ENCODE measurements at regions not wholly inside any gene's neighbourhood (a gene's known extent, or its start where the extent isn't known, plus 50 kb on each side); places are given as distances from the start of the nearest gene placed in this dataset.

GRCh38 chr6:104648347-104648746 is 211.4 kb downstream of the HACE1 start:
- Histone ChIP-seq H3K36me3 (ENCODE audit: insufficient read depth, low read length) (no peaks in the 10 kb centered on the region), H3K4me2 (ENCODE audit: low read length) (no peak overlapping the region), H3K4me3 (ENCODE audit: low read depth, low read length, poor library complexity, severe bottlenecking) (no peak overlapping the region), H3F3A (ENCODE audit: insufficient read depth, low read length) (no peaks in the 10 kb centered on the region), H3K9me3 (ENCODE audit: low read length) (no peaks in the 10 kb centered on the region), H3K27me3 (ENCODE audit: insufficient read depth, low read length) (no peaks in the 10 kb centered on the region), H3K4me1 (ENCODE audit: insufficient read depth, low read length, severe bottlenecking) (no peaks in the 10 kb centered on the region), H2AFZ (ENCODE audit: low read length) (no peak overlapping the region), H4K20me1 (ENCODE audit: insufficient read depth, low read length) (no peaks in the 10 kb centered on the region), H3K79me2 (ENCODE audit: insufficient read depth, low read length) (no peaks in the 10 kb centered on the region), H3K9me2 (ENCODE audit: low read depth, low read length) (no peaks in the 10 kb centered on the region), H3K9ac (ENCODE audit: low read length) (no peak overlapping the region), H3K27ac (ENCODE audit: low read depth, low read length, poor library complexity, severe bottlenecking) (no peak overlapping the region)
- TF ChIP-seq EZH2 (IDR thresholded peaks at IDR 0.05; ENCODE audit: borderline replicate concordance, low read length) = no peak
- TF ChIP-seq CTCF (IDR thresholded peaks at IDR 0.05; ENCODE audit: low read length) = no peak

DNA sequence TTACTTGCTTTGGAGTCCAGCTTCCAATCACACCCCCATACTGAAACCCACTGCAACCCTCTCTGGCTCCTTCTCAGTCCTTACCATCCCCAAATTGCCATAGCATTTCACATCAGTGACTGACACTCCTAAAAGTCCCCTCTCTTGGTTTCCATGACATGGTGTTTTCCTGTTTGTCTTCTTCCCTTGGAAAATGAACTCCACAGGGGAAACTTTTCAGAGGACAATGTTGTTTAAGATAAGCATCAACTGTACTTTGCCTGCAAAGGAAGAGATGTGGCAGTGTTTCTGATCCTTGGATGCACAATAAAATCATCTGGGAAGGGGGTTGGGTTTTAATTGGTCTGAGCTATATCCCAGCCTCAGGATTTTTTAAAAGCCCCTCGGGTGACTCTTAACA is 214.9 kb downstream of the HACE1 start:
- no peaks in the 10 kb centered on the region for H3F3A ChIP-seq (ENCODE audit: insufficient read depth, low read length)
- no peak overlapping the region for H3K27ac ChIP-seq (ENCODE audit: low read depth, low read length, poor library complexity, severe bottlenecking)
- no peak overlapping the region for H3K4me3 ChIP-seq (ENCODE audit: low read depth, low read length, poor library complexity, severe bottlenecking)
- no peaks in the 10 kb centered on the region for H3K27me3 ChIP-seq (ENCODE audit: insufficient read depth, low read length)
- no peaks in the 10 kb centered on the region for H3K9me2 ChIP-seq (ENCODE audit: low read depth, low read length)
- no peak overlapping the region for H3K9ac ChIP-seq (ENCODE audit: low read length)
- no peaks in the 10 kb centered on the region for H3K79me2 ChIP-seq (ENCODE audit: insufficient read depth, low read length)
- H4K20me1 ChIP-seq (ENCODE audit: insufficient read depth, low read length) = no peaks in the 10 kb centered on the region
- TF ChIP-seq EZH2 (IDR thresholded peaks at IDR 0.05; ENCODE audit: borderline replicate concordance, low read length) (no peak), CTCF (IDR thresholded peaks at IDR 0.05; ENCODE audit: low read length) (no peak)
- H3K36me3 ChIP-seq (ENCODE audit: insufficient read depth, low read length) = no peaks in the 10 kb centered on the region
- no peak overlapping the region for H3K4me2 ChIP-seq (ENCODE audit: low read length)
- H3K4me1 ChIP-seq (ENCODE audit: insufficient read depth, low read length, severe bottlenecking) = no peaks in the 10 kb centered on the region
- no peak overlapping the region for H2AFZ ChIP-seq (ENCODE audit: low read length)
- H3K9me3 ChIP-seq (ENCODE audit: low read length) = no peaks in the 10 kb centered on the region

DNA sequence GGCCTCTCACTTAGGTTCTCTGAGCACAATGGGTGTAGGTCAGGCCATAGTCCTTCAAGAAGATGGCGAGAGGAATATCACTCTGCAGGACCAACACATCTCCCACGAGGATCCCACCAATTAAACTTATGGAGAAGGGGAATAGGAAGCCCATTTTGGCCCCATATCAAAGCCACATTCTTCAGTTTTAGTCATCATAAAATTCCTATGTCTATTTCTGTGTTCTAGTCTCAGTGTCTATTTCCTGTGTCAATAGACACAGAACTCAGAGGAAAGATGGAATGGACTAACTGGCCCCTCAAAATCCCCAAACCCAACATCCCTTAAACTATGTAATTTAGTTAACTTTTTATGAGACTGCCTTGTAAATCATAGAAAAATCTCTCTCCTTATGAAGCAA is 216.8 kb downstream of the HACE1 start:
- H3K4me2 ChIP-seq (ENCODE audit: low read length) = no peak overlapping the region
- no peaks in the 10 kb centered on the region for H3K36me3 ChIP-seq (ENCODE audit: insufficient read depth, low read length)
- no peak overlapping the region for H3K27ac ChIP-seq (ENCODE audit: low read depth, low read length, poor library complexity, severe bottlenecking)
- H3K9me3 ChIP-seq (ENCODE audit: low read length) = no peaks in the 10 kb centered on the region
- H3K9ac ChIP-seq (ENCODE audit: low read length) = no peak overlapping the region
- no peaks in the 10 kb centered on the region for H3K27me3 ChIP-seq (ENCODE audit: insufficient read depth, low read length)
- H2AFZ ChIP-seq (ENCODE audit: low read length) = no peak overlapping the region
- H3K9me2 ChIP-seq (ENCODE audit: low read depth, low read length) = no peaks in the 10 kb centered on the region
- no peak overlapping the region for H3K4me3 ChIP-seq (ENCODE audit: low read depth, low read length, poor library complexity, severe bottlenecking)
- H3F3A ChIP-seq (ENCODE audit: insufficient read depth, low read length) = no peaks in the 10 kb centered on the region
- no peaks in the 10 kb centered on the region for H3K4me1 ChIP-seq (ENCODE audit: insufficient read depth, low read length, severe bottlenecking)
- no peaks in the 10 kb centered on the region for H4K20me1 ChIP-seq (ENCODE audit: insufficient read depth, low read length)
- TF ChIP-seq CTCF (IDR thresholded peaks at IDR 0.05; ENCODE audit: low read length) (no peak), EZH2 (IDR thresholded peaks at IDR 0.05; ENCODE audit: borderline replicate concordance, low read length) (no peak)
- no peaks in the 10 kb centered on the region for H3K79me2 ChIP-seq (ENCODE audit: insufficient read depth, low read length)

Measured in OCI-LY1 (cell line).